ENCODE measurements at regions not wholly inside any gene's neighbourhood (a gene's known extent, or its start where the extent isn't known, plus 50 kb on each side); places are given as distances from the start of the nearest gene placed in this dataset.

DNA sequence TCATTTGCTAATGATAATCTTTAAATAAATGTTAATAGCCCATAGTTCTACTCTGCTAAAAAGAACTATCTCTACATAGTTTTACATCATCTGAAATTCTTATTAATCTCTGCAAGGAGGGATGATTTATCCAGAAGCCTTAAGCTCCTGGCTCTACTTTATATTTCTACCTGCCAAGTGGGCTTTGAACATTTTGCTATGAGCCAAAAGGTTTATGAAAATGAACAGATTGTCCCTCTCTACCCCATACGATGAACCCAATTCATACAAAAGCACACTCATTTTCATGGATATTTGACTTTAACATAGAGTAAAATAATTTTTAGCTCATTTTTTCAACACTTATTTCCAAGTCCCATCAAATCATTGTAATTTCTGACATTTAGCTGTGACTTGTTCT, 611.0 kb downstream of the NSUN3 start:
- H3K27ac ChIP-seq, result no peak overlapping the region
- no peak for TF ChIP-seq CTCF (conservative IDR thresholded peaks at IDR 0.05)
- no peak for TF ChIP-seq ZFX (IDR thresholded peaks at IDR 0.05)

DNA sequence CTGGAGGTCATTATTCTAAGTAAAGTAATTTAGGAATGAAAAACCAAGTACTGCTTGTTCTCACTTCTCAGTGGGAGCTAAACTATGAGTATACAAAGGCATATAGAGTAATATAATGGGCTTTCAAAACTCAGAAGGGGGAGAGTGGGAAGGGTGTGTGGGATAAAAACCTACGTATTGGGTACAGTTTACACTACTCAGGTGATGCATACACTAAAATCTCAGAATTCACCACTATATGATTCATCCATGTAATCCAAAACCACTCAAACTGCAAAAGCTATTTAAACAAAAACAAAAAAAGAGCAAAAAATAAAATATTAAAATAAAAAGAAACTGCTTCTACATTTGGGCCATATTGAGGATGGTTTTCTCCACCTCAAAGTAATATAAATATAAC, 623.3 kb downstream of the NSUN3 start:
- no peak for TF ChIP-seq ZFX (IDR thresholded peaks at IDR 0.05)
- TF ChIP-seq CTCF (conservative IDR thresholded peaks at IDR 0.05), result no peak
- H3K27ac ChIP-seq, result no peak overlapping the region

DNA sequence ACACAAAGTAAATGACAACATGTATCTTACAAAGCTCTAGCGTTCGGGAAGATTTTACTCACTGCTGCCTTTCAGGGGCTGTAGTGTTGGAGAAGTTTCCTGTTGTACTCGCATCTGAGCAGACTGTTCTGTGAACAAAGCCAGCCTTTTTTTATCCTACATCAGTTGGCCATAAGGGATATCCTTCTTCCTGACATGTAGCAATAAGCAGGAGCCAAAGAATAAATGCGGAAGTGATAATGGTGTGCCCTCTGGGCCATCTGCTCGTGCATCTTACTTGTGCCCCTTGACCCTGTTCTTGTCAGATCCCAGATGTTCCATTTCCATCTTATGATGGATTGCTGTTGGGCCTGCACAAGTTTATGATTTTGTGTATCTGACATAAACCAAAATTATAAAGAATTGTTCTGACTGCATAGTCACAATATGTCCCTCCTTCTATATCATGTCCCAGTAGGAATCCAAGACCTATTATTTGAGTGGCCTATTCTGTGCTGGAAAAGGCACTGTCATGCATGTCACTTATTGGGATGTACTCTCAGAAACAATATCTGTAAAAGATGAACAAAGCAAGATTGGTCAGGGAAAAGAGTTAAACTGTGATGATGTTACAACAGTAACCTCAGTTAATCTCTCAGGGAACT, 631.3 kb downstream of the NSUN3 start:
- TF ChIP-seq CTCF (conservative IDR thresholded peaks at IDR 0.05) (no peak), ZFX (IDR thresholded peaks at IDR 0.05) (no peak)
- H3K27ac ChIP-seq, result no peak overlapping the region

DNA sequence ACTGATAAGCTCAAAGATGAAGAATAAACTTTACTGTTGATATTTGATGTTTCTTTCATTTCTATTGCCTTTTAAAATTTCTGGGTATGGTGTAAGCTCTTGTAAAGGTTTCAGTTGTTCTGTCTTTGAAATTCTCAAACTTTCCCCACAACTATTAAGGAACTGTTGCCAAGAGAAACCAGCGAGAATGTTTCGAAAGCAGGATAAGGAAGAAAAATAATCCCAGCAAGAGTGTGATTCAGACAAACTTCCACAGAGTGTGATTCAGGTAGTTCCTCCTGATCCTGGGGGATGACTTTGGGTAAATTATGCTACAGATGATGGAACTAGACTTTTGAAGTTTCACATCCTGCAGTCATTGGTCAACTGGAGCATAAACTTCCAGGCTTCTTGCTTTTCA, 632.0 kb downstream of the NSUN3 start:
- TF ChIP-seq ZFX (IDR thresholded peaks at IDR 0.05) (no peak), CTCF (conservative IDR thresholded peaks at IDR 0.05) (no peak)
- no peak overlapping the region for H3K27ac ChIP-seq

DNA sequence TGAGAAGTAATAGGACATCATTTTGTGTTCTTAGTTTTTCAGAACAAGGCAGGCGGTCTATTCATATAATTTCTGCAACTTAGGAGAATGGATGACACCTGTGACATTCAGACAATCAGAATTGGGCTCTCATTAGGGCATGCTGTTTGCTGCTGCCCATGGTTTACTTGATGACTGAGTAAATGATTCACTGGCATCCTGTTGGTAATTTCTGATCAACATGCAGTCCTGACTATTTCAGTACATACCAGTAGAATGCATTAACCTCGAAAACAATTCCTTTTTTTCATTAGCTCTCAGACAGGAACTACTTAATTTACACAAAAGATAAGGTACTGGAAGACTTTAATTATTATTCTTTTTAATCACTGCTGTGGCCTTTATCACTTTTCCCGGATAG, 641.6 kb downstream of the NSUN3 start:
- no peak for TF ChIP-seq ZFX (IDR thresholded peaks at IDR 0.05)
- no peak for TF ChIP-seq CTCF (conservative IDR thresholded peaks at IDR 0.05)
- H3K27ac ChIP-seq, result no peak overlapping the region

DNA sequence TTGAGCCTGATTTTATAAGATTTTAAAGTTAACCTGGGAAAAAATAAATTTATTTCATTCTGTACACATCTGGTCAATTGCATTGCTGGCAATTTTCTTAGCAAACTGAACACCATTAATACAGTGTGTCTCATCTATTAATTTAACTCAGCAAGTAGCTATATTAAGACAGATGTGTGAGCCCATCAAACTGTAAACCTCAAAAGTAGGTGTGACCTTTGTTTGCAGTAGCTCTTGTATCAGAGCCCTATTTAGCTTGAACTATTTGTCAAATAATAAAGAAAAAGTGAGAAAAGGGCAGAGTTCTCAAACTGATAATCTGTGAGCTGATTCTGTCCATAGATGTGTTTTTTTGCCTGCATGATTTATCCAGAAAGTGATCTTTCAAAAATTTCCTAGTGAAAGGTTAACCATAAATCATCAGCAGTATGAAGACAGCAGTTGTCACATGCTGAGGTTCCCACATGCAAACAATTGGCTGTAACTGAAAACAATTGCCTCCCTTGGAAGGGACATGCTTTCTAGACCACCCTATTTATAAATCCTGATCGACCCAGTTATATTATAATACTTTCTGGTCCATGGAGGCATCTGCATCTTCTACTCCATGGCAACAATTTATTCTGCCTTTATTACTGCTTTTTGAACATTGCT, 646.5 kb downstream of the NSUN3 start:
- no peak for TF ChIP-seq CTCF (conservative IDR thresholded peaks at IDR 0.05)
- no peak for TF ChIP-seq ZFX (IDR thresholded peaks at IDR 0.05)
- H3K27ac ChIP-seq, result no peak overlapping the region

DNA sequence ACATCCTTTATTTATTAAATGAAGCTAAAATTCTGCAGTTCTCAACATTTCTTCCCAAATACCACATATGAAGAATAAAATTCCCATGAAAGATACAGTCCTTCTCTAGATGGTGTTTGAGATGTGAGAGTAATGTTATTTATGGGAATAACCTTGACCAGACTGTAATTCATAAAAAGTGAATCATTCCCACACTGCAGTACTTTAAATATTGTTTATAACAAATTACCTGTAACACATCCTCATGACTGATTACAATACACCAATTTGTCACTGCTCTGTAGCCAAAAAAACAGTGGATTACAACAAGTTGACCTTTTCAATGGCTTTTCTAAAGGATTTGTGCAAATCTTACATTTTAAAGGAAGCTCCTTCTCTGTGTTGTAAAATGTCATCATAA, 651.3 kb downstream of the NSUN3 start:
- no peak for TF ChIP-seq ZFX (IDR thresholded peaks at IDR 0.05)
- TF ChIP-seq CTCF (conservative IDR thresholded peaks at IDR 0.05), result no peak
- H3K27ac ChIP-seq, result no peak overlapping the region

Measured in C4-2B (cell line).